ENCODE measurements at regions not wholly inside any gene's neighbourhood (a gene's known extent, or its start where the extent isn't known, plus 50 kb on each side); places are given as distances from the start of the nearest gene placed in this dataset.

DNA sequence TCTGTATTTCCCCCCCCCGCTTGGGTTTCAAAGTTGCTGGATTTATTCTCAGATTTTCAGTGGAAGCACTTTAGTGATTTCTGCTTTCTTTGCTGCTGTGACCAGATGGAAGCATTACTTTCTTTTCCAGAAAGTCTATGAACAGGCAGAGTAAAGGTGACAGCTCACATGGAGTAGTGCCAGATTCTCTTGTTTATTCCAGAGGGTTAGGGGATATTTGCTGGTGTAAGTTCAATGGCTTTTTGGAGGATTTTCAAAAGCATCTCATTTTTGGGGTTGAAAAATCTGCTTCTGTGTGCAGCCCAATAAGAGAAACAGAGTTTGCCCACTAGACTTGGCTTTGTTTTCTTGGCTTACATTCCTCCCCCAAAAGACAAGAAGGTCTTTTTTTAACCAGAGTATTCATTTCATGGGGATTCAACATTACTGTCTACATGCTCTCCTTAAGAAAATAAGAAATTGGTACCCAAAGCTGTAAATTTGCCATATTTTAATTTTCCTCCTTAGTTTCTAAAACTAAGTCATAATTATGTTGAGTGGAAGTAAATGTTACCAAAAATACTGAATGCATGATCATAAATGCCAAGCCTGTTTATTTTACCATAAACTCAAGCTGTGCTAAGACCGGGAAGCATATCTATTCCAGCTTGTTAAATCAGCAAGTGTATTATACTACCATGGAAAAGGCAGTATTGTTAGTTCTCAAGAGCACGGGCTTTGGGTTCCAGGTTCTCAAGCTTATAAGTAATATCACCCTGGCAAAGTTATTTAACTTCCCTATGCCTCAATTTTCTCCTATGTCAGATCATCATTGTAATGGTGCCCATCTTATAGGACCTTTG is 557.2 kb downstream of the CPS1 start:
- DNase-seq, result no peak
- H3K4me1 Mint-ChIP-seq, result no peaks in the 10 kb centered on the region
- CTCF ChIA-PET, result no interaction called here

DNA sequence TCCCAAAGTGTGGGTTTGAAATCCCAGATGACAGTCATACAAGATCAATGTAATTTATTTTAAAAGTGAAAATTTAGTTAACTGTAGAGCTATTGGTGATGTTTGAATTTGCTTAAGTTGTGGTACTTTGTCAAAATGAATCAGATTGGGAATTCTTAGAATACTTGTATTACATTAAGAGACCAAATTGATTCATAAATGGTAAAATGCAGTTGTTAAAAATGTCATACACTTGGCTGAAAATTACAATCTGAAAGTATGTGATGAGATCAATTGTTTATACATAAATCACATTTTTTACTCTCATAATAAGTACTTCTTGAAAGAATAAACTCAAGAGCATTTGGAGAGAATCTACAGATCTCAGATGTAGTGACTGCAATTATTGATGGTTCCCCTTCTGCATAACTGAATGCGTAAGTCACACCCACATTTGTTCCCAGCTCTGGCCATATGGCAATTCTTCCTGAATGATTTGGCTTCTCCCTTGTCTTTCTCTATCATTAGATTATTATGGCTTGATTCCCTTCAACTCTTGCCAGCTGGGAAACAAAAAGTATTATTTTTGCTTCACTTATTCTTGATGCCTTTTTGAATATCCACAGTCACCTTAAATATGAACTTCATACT is 558.5 kb downstream of the CPS1 start:
- TF ChIP-seq, protein P1, sequence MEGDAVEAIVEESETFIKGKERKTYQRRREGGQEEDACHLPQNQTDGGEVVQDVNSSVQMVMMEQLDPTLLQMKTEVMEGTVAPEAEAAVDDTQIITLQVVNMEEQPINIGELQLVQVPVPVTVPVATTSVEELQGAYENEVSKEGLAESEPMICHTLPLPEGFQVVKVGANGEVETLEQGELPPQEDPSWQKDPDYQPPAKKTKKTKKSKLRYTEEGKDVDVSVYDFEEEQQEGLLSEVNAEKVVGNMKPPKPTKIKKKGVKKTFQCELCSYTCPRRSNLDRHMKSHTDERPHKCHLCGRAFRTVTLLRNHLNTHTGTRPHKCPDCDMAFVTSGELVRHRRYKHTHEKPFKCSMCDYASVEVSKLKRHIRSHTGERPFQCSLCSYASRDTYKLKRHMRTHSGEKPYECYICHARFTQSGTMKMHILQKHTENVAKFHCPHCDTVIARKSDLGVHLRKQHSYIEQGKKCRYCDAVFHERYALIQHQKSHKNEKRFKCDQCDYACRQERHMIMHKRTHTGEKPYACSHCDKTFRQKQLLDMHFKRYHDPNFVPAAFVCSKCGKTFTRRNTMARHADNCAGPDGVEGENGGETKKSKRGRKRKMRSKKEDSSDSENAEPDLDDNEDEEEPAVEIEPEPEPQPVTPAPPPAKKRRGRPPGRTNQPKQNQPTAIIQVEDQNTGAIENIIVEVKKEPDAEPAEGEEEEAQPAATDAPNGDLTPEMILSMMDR (IDR thresholded peaks at IDR 0.05), result no peak
- ATAC-seq (ENCODE audit: low read depth) (no peak), DNase-seq (no peak)
- intact Hi-C loops (cut with micrococcal nuclease), result no loop called here
- Mint-ChIP-seq H3K4me1 (no peaks in the 10 kb centered on the region), H3K4me3 (no peak overlapping the region), H3K9me3 (no peaks in the 10 kb centered on the region), H3K27ac (no peak overlapping the region), H3K27me3 (no peaks in the 10 kb centered on the region), H3K36me3 (ENCODE audit: low read depth) (no peaks in the 10 kb centered on the region)
- ChIA-PET CTCF (no interaction called here), POLR2A (interaction anchor here (0.6 kb wide), 1 partner anchor 925 kb away, joined by 3 read pairs; no protein-coding TSS in a partner anchor)

More for the DNA sequence above, 557.2 kb downstream of the CPS1 start:
- Mint-ChIP-seq H3K9me3 (no peaks in the 10 kb centered on the region), H3K36me3 (ENCODE audit: low read depth) (no peaks in the 10 kb centered on the region), H3K27me3 (no peaks in the 10 kb centered on the region), H3K27ac (no peak overlapping the region), H3K4me3 (no peak overlapping the region)
- intact Hi-C loops (cut with micrococcal nuclease), result no loop called here
- no peak for ATAC-seq (ENCODE audit: low read depth)
- POLR2A ChIA-PET, result no interaction called here
- TF ChIP-seq, protein P1 (IDR thresholded peaks at IDR 0.05), result no peak

DNA sequence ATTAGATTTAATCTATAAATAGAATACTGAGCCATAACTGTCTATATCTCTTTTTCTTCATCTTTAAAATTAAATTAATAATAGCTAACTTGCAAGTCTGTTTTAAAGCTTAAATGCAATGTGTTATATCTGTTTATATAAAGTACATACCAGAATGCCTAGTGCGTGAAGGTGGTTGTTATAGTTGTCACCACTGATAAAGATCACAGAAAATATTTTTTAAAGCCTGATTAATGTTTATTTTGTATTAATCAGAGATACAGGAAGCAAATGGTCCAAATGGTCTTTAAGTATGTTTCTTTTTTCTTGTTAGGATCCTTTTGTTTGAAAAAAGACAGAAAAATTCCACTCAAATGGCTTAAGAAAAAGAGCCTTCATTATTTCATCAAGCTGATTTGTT is 560.6 kb downstream of the CPS1 start:
- no peak overlapping the region for H3K27ac Mint-ChIP-seq
- no peaks in the 10 kb centered on the region for H3K4me1 Mint-ChIP-seq
- H3K36me3 Mint-ChIP-seq (ENCODE audit: low read depth), result no peaks in the 10 kb centered on the region
- no peak for ATAC-seq (ENCODE audit: low read depth)
- H3K9me3 Mint-ChIP-seq, result no peaks in the 10 kb centered on the region
- POLR2A ChIA-PET, result no interaction called here
- TF ChIP-seq, protein P1 (IDR thresholded peaks at IDR 0.05), result no peak
- CTCF ChIA-PET, result no interaction called here
- no peak for DNase-seq
- intact Hi-C loops (cut with micrococcal nuclease), result no loop called here
- no peaks in the 10 kb centered on the region for H3K27me3 Mint-ChIP-seq
- H3K4me3 Mint-ChIP-seq, result no peak overlapping the region

DNA sequence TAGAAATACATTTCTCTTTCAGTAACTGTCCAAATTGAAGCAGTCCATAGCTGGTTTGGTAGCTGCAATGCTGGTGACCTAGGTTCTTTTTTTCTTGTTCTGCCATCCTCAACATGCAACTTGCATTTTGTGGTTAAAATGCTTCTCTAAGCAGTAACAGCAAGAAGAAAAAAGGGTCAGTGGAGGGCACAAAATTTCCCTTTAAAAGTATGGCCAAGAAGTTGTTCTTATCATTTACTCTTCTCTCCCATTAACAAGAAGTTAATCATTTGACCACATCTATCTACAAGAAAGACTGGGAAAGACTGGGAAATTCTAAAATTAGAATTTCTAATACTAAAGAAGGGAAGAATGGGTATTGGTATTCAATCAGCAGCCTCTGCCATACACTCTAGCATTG is 569.9 kb downstream of the CPS1 start:
- TF ChIP-seq, protein P1 (IDR thresholded peaks at IDR 0.05), result no peak
- POLR2A ChIA-PET, result no interaction called here

DNA sequence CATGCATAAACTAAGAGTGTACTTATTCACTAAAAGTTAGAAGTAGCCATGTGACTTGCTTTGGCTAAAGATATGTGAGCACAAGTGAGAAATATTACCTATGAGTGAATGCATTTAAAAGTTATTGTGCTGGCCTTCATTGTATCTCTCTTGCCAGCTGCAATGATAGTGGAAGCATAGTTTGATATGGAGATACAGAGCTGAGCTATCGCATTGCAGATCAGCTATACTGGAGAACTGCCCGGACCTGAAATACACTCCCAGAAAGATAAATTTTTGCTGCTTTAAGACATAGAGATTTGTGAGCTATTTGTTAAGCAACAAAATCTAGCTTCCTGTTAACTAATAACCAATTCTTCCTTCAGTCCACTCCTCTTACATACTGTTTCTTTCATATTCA is 571.1 kb downstream of the CPS1 start:
- DNase-seq (no peak), ATAC-seq (ENCODE audit: low read depth) (no peak)
- H3K4me1 Mint-ChIP-seq, result no peaks in the 10 kb centered on the region
- H3K27ac Mint-ChIP-seq, result no peak overlapping the region
- intact Hi-C loops (cut with micrococcal nuclease), result no loop called here
- CTCF ChIA-PET, result no interaction called here
- no peaks in the 10 kb centered on the region for H3K9me3 Mint-ChIP-seq
- no peaks in the 10 kb centered on the region for H3K36me3 Mint-ChIP-seq (ENCODE audit: low read depth)
- POLR2A ChIA-PET, result no interaction called here
- no peak overlapping the region for H3K4me3 Mint-ChIP-seq
- no peaks in the 10 kb centered on the region for H3K27me3 Mint-ChIP-seq
- TF ChIP-seq, protein P1 (IDR thresholded peaks at IDR 0.05), result no peak

More for the DNA sequence above, 569.9 kb downstream of the CPS1 start:
- no peaks in the 10 kb centered on the region for H3K4me1 Mint-ChIP-seq
- intact Hi-C loops (cut with micrococcal nuclease), result no loop called here
- H3K36me3 Mint-ChIP-seq (ENCODE audit: low read depth), result no peaks in the 10 kb centered on the region
- no peak overlapping the region for H3K27ac Mint-ChIP-seq
- ATAC-seq (ENCODE audit: low read depth) (no peak), DNase-seq (no peak)
- CTCF ChIA-PET, result interaction anchor here (0.6 kb wide), 1 partner anchor 30 kb away, joined by 3 read pairs; no protein-coding TSS in a partner anchor
- H3K4me3 Mint-ChIP-seq, result no peak overlapping the region
- no peaks in the 10 kb centered on the region for H3K27me3 Mint-ChIP-seq
- H3K9me3 Mint-ChIP-seq, result no peaks in the 10 kb centered on the region

Data from activated B cell treated with CpG ODN at 0.5 μM for 24 hours (primary cell).